AG09309 (cell line): ENCODE measurements at regions not wholly inside any gene's neighbourhood (a gene's known extent, or its start where the extent isn't known, plus 50 kb on each side); places are given as distances from the start of the nearest gene placed in this dataset.

Experiments
- DNase-seq: peaks from one replicate; pipeline ENCODE4 v3.0.0-alpha.2; 2010; ENCODE audit warnings: low read depth
- H3K4me3 ChIP-seq: 2 replicates; pipeline ENCODE4 v1.5.1; 2011; ENCODE audit warnings: mild to moderate bottlenecking, low read depth, low read length, moderate library complexity; ENCODE audit not compliant: control insufficient read depth
- TF ChIP-seq, protein P1 (sequence below): IDR thresholded peaks from 2 replicates; pipeline ENCODE4 v1.5.1; 2011; ENCODE audit warnings: mild to moderate bottlenecking, low read depth, low read length, inconsistent platforms; ENCODE audit not compliant: insufficient read depth, control insufficient read depth; ENCODE audit errors: missing control alignments

GRCh38 chr6:4398791-4399190, 263.4 kb upstream of the ECI2 start:
- TF ChIP-seq, protein P1, sequence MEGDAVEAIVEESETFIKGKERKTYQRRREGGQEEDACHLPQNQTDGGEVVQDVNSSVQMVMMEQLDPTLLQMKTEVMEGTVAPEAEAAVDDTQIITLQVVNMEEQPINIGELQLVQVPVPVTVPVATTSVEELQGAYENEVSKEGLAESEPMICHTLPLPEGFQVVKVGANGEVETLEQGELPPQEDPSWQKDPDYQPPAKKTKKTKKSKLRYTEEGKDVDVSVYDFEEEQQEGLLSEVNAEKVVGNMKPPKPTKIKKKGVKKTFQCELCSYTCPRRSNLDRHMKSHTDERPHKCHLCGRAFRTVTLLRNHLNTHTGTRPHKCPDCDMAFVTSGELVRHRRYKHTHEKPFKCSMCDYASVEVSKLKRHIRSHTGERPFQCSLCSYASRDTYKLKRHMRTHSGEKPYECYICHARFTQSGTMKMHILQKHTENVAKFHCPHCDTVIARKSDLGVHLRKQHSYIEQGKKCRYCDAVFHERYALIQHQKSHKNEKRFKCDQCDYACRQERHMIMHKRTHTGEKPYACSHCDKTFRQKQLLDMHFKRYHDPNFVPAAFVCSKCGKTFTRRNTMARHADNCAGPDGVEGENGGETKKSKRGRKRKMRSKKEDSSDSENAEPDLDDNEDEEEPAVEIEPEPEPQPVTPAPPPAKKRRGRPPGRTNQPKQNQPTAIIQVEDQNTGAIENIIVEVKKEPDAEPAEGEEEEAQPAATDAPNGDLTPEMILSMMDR: no peak
- no peak for DNase-seq

GRCh38 chr6:4397307-4397706, 261.9 kb upstream of the ECI2 start:
- H3K4me3 ChIP-seq: no peak overlapping the region
- TF ChIP-seq, protein P1: no peak
- no peak for DNase-seq

More at GRCh38 chr6:4398791-4399190, 263.4 kb upstream of the ECI2 start:
- H3K4me3 ChIP-seq: no peak overlapping the region

DNA sequence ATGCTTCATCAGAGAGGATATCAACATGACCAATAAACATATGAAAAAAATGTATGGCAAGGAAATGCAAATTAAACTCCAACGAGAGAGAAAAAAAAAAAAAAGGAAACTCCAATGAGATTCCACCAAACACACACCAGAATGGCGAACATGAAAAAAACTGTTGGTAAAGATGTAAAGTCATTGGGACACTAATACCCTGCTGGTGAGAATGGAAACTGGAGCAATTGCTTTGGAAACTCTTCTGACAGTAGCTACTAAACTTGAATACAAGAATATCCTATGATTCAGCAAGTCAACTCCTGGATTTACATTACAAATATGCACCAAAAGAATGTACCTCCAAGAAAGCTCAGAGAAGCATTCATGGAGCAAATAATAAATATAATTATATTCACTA, 260.7 kb upstream of the ECI2 start:
- H3K4me3 ChIP-seq: no peak overlapping the region
- TF ChIP-seq, protein P1: no peak
- DNase-seq: no peak

GRCh38 chr6:4395386-4395785, 260.0 kb upstream of the ECI2 start:
- DNase-seq: no peak
- H3K4me3 ChIP-seq: no peak overlapping the region
- TF ChIP-seq, protein P1: no peak

DNA sequence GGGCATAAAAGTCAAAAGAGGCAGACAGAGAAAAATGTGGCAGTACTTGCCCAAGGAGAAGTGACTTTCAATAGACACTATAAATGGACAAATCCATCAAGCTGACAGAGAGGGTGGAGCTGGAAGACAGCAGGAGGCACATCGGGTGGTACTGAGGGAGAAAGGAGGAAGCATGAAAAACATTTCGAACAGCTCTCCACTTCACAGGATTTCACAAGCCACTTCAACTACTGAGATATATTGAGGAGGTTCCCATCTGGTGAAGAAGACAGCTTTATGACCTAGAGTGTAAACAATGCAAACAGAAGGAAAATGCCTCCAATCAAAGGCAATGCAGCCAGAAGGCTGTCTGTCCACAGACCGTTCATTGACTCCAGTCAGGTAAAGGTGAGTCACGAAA, 259.4 kb upstream of the ECI2 start:
- DNase-seq: no peak
- TF ChIP-seq, protein P1: no peak
- no peak overlapping the region for H3K4me3 ChIP-seq

GRCh38 chr6:4388675-4389074, 253.3 kb upstream of the ECI2 start:
- DNase-seq: no peak
- TF ChIP-seq, protein P1: no peak
- no peak overlapping the region for H3K4me3 ChIP-seq

DNA sequence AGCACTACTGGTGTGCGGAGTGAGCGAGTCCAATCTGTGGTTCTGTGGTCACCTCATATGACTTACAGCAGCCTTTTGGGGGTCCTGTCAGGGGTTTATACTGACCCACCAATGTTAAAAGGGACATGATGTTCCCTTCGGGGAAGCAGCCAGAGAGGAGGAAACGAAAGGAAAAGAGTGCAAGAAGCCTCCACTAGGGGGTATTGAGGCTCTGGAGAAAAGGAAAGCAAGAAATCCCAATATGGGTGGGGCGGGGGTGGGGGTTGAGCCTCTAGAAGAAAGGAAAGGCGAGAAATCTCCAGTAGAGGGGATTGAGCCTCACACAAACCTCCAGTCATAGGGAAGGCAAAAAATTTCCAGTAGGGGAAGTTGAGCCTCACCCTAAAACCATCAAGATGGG, 249.3 kb upstream of the ECI2 start:
- no peak for DNase-seq
- TF ChIP-seq, protein P1: no peak
- no peak overlapping the region for H3K4me3 ChIP-seq
